A549 (cell line): ENCODE measurements at regions not wholly inside any gene's neighbourhood (a gene's known extent, or its start where the extent isn't known, plus 50 kb on each side); places are given as distances from the start of the nearest gene placed in this dataset.
A peak's percentile ranks its signal among the peaks of the same experiment; 100 is the strongest.

Source experiments
- ATAC-seq, 2 experiments: fragments of 200-7000 bp in 1 of 2; fragments of >200 bp in 1 of 2; cut with Nextera tagmentation in 1 of 2; cut with Tn5 transposase in 1 of 2; 3 replicates each; pipeline versions ENCODE4 v1.8.0 to v1.9.1; 2018 to 2020; ENCODE audit warnings: mild to moderate bottlenecking in 1 of 2, moderate library complexity in 1 of 2
- CTCF ChIA-PET: fragments of 300-600 bp; sonication (Branson Sonifier 250); formaldehyde crosslinking; extraction: SDS; loops from one replicate; lab custom pipeline; 2021; ENCODE audit warnings: antibody characterized with exemption, inconsistent platforms; lab: Yijun Ruan, JAX
- POLR2A ChIA-PET: fragments of 350-600 bp; formaldehyde crosslinking; extraction: SDS; loops from one replicate; lab custom pipeline; 2021; ENCODE audit warnings: antibody characterized with exemption, inconsistent platforms; lab: Yijun Ruan, JAX
- DNase-seq, 2 experiments: peaks; one replicate each; pipeline versions ENCODE4 v3.0.0 to v3.0.0-alpha.2; 2011 to 2016; ENCODE audit warnings: low read depth in 1 of 2, low spot score in 1 of 2
- FAIRE-seq: peaks from 2 replicates; lab custom pipeline; 2011; peaks lifted over from hg19 to GRCh38; lab: Jason Lieb, UNC
- H3K27ac ChIP-seq, 2 experiments: fragments of >200 bp; sonication (Bioruptor Twin); formaldehyde crosslinking; 3 replicates each; pipeline ENCODE4 v1.5.1; 2016 to 2017
- H3K4me1 ChIP-seq: fragments of >200 bp; sonication (Bioruptor Twin); formaldehyde crosslinking; 3 replicates; pipeline ENCODE4 v1.6.1; 2016
- H3K4me2 ChIP-seq: fragments of >200 bp; sonication (Bioruptor Twin); formaldehyde crosslinking; 3 replicates; pipeline ENCODE4 v1.6.1; 2016
- H3K4me3 ChIP-seq: fragments of >200 bp; sonication (Bioruptor Twin); formaldehyde crosslinking; 3 replicates; pipeline ENCODE4 v1.5.1; 2016
- H3K9me3 ChIP-seq: fragments of >200 bp; sonication (Bioruptor Twin); formaldehyde crosslinking; 3 replicates; pipeline ENCODE4 v1.6.1; 2016
- CBX2 ChIP-seq: fragments of 200-600 bp; sonication (generic); IDR thresholded peaks from 2 replicates; pipeline ENCODE4 v1.6.1; 2016; ENCODE audit warnings: low read depth, mild to moderate bottlenecking, borderline replicate concordance
- CHD4 ChIP-seq: fragments of 200-600 bp; sonication (generic); IDR thresholded peaks from 2 replicates; pipeline ENCODE4 v1.6.1; 2016; ENCODE audit warnings: antibody characterized with exemption, mild to moderate bottlenecking, borderline replicate concordance
- EP300 ChIP-seq, 2 experiments: fragments of >200 bp; sonication (Bioruptor Twin); formaldehyde crosslinking; IDR thresholded peaks; 2 replicates in 1 of 2; 3 replicates in 1 of 2; pipeline ENCODE4 v1.6.1; 2016 to 2017
- ESRRA ChIP-seq: fragments of 150-350 bp; IDR thresholded peaks from 2 replicates; pipeline ENCODE4 v1.6.1; 2014; ENCODE audit warnings: mild to moderate bottlenecking, low read length, borderline replicate concordance
- FOXS1 ChIP-seq: fragments of 250-450 bp; sonication (Bioruptor Pico); IDR thresholded peaks from 2 replicates; pipeline ENCODE4 v1.5.0; 2020; ENCODE audit warnings: mild to moderate bottlenecking, moderate library complexity
- HOXA7 ChIP-seq: fragments of 250-450 bp; sonication (Bioruptor Pico); IDR thresholded peaks from 2 replicates; pipeline ENCODE4 v1.5.0; 2020; ENCODE audit warnings: mild to moderate bottlenecking, moderate library complexity
- HOXB13 ChIP-seq: fragments of 250-450 bp; sonication (Bioruptor Pico); IDR thresholded peaks from 2 replicates; pipeline ENCODE4 v1.5.0; 2020; ENCODE audit warnings: low read depth, mild to moderate bottlenecking, moderate library complexity
- KDM5A ChIP-seq: fragments of 200-600 bp; sonication (generic); IDR thresholded peaks from 2 replicates; pipeline ENCODE4 v1.6.1; 2016; ENCODE audit warnings: antibody characterized with exemption, mild to moderate bottlenecking
- MAFK ChIP-seq: fragments of 450-650 bp; IDR thresholded peaks from 2 replicates; pipeline ENCODE4 v1.6.1; 2014; ENCODE audit not compliant: partially characterized antibody
- NFE2L2 ChIP-seq: fragments of 150-350 bp; conservative IDR thresholded peaks from 2 replicates; pipeline ENCODE4 v1.6.1; 2014; ENCODE audit warnings: low read length
- NPAS2 ChIP-seq: fragments of 250-450 bp; sonication (Bioruptor Pico); IDR thresholded peaks from 2 replicates; pipeline ENCODE4 v1.8.0; 2022; ENCODE audit warnings: mild to moderate bottlenecking, moderate library complexity, borderline replicate concordance
- POLR2A ChIP-seq: IDR thresholded peaks from 2 replicates; pipeline ENCODE4 v1.6.1; 2012; ENCODE audit warnings: mild to moderate bottlenecking, low read length
- POLR2AphosphoS2 ChIP-seq: conservative IDR thresholded peaks from 2 replicates; pipeline ENCODE4 v1.6.1; 2012; ENCODE audit warnings: low read length, improper control_type of control experiment, inconsistent platforms
- RAD21 ChIP-seq, 2 experiments: fragments of >200 bp in 1 of 2; sonication (Bioruptor Twin) in 1 of 2; formaldehyde crosslinking in 1 of 2; IDR thresholded peaks in 1 of 2; conservative IDR thresholded peaks in 1 of 2; 2 replicates in 1 of 2; 3 replicates in 1 of 2; pipeline ENCODE4 v1.6.1; 2012 to 2018; ENCODE audit warnings: inconsistent platforms in 1 of 2
- SREBF2 ChIP-seq: fragments of 450-650 bp; IDR thresholded peaks from 2 replicates; pipeline ENCODE4 v1.6.1; 2014; ENCODE audit warnings: mild to moderate bottlenecking, moderate library complexity
- WGBS: methylation state at CpG from one replicate; pipeline ENCODE4 v1.1.6; 2017; ENCODE audit errors: missing lambda C conversion rate; 5-methylcytosine and 5-hydroxymethylcytosine counted together
- TF ChIP-seq, protein P1 (sequence below): fragments of 450-650 bp; IDR thresholded peaks from 2 replicates; pipeline ENCODE4 v1.6.1; 2014; ENCODE audit warnings: antibody characterized with exemption
- TF ChIP-seq, protein P2 (sequence below): fragments of >200 bp; sonication (Bioruptor Twin); formaldehyde crosslinking; IDR thresholded peaks from 3 replicates; pipeline ENCODE4 v1.6.1; 2016
- TF ChIP-seq, protein P3 (sequence below): fragments of 150-350 bp; IDR thresholded peaks from 2 replicates; pipeline ENCODE4 v1.6.1; 2014; ENCODE audit warnings: low read depth, mild to moderate bottlenecking, low read length
- TF ChIP-seq, protein P4 (sequence below): fragments of >200 bp; sonication (Bioruptor Twin); formaldehyde crosslinking; IDR thresholded peaks from 2 replicates; pipeline ENCODE4 v1.6.1; 2016

DNA sequence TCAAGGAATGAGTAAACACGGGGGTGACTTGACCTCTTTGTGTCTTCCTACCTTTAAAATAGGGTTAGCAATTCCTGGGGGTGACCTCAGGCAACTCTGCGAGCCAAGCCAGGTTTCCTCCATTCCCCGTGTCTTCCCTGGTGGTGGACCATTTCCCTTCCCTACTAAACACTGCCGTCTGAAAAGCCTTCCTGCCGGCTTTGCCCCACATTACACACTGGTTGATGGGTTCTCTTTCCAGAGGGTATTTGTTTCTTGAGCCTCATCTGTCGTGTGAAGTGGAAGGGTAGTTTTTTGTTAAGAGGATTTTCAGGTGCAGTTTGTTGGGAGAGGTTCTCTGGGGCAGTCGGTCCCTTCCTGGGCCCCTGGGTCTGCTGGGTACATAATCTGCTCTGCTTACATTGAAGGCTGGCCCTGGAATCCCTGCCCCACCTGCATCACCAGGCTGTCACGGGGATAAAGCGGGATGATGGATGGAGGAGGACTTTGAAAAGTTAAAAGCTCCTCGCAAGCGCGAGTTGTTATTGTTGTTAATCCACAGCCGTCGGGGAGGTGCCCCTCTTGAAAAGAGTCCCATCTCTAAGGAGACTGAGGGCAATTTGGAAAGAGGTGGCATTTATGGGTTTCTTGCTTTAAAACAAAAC lies 175.4 kb upstream of the SPRED2 start:
- POLR2A ChIA-PET = no interaction called here
- ATAC-seq = peak in 1 of 2 experiments; percentile 14; a peak in 1 of 6 replicates

DNA sequence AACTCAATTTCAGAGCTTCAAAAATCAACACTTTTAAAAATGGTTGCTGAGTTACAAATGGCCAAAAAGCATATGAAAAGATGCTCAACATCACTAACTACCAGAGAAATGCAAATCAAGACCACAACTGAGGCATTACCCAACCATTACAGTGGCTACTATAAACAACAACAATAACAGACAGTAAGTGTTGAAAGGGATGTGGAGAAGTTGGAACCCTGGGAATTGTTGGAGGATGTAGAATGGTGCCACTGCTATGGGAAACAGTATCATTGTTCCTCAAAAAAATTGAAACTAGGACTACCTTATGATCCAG lies 173.3 kb upstream of the SPRED2 start:
- ATAC-seq (no peak), DNase-seq (no peak)
- H3K4me2 ChIP-seq = no peak overlapping the region
- no peak overlapping the region for H3K27ac ChIP-seq
- no peaks in the 10 kb centered on the region for H3K9me3 ChIP-seq
- TF ChIP-seq MAFK = no peak
- TF ChIP-seq POLR2AphosphoS2 = no peak
- TF ChIP-seq, protein P1, sequence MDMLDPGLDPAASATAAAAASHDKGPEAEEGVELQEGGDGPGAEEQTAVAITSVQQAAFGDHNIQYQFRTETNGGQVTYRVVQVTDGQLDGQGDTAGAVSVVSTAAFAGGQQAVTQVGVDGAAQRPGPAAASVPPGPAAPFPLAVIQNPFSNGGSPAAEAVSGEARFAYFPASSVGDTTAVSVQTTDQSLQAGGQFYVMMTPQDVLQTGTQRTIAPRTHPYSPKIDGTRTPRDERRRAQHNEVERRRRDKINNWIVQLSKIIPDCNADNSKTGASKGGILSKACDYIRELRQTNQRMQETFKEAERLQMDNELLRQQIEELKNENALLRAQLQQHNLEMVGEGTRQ = no peak
- TF ChIP-seq NFE2L2 = no peak
- no peak for TF ChIP-seq HOXB13 (CRISPR knock-in tag)
- no peak for TF ChIP-seq CBX2
- no peak for TF ChIP-seq HOXA7 (CRISPR knock-in tag)
- no peak for TF ChIP-seq RAD21 (conservative IDR thresholded peaks at IDR 0.05 in 1 of 2, IDR thresholded peaks at IDR 0.05 in 1 of 2)
- TF ChIP-seq NPAS2 = no peak
- TF ChIP-seq, protein P2, sequence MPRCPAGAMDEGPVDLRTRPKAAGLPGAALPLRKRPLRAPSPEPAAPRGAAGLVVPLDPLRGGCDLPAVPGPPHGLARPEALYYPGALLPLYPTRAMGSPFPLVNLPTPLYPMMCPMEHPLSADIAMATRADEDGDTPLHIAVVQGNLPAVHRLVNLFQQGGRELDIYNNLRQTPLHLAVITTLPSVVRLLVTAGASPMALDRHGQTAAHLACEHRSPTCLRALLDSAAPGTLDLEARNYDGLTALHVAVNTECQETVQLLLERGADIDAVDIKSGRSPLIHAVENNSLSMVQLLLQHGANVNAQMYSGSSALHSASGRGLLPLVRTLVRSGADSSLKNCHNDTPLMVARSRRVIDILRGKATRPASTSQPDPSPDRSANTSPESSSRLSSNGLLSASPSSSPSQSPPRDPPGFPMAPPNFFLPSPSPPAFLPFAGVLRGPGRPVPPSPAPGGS = no peak
- TF ChIP-seq, protein P3, sequence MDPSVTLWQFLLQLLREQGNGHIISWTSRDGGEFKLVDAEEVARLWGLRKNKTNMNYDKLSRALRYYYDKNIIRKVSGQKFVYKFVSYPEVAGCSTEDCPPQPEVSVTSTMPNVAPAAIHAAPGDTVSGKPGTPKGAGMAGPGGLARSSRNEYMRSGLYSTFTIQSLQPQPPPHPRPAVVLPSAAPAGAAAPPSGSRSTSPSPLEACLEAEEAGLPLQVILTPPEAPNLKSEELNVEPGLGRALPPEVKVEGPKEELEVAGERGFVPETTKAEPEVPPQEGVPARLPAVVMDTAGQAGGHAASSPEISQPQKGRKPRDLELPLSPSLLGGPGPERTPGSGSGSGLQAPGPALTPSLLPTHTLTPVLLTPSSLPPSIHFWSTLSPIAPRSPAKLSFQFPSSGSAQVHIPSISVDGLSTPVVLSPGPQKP = no peak
- no peak for TF ChIP-seq EP300 (IDR thresholded peaks at IDR 0.05)
- no peak for TF ChIP-seq FOXS1 (CRISPR knock-in tag)
- TF ChIP-seq KDM5A = no peak
- TF ChIP-seq, all 56 proteins: peak for 0
- FAIRE-seq = no peak
- POLR2A ChIA-PET = no interaction called here
- CTCF ChIA-PET = no interaction called here
- Histone ChIP-seq H3K4me3 (no peak overlapping the region), H3K4me1 (peaks cover 10% of the 10 kb centered on the region; the same call in 2 of the 3 replicates)

More for the DNA sequence above, 175.4 kb upstream of the SPRED2 start:
- no peak for FAIRE-seq
- peaks cover 7% of the 10 kb centered on the region; the same call in 2 of the 3 replicates for H3K4me1 ChIP-seq
- no peaks in the 10 kb centered on the region for H3K9me3 ChIP-seq
- H3K4me3 ChIP-seq = no peak overlapping the region
- 71% methylated on average over 14 of the region's 14 CpGs for WGBS
- TF ChIP-seq, protein P4, sequence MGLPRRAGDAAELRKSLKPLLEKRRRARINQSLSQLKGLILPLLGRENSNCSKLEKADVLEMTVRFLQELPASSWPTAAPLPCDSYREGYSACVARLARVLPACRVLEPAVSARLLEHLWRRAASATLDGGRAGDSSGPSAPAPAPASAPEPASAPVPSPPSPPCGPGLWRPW = no peak
- no peak for TF ChIP-seq POLR2A
- TF ChIP-seq SREBF2 = no peak
- TF ChIP-seq CHD4 = no peak
- no peak for TF ChIP-seq ESRRA
- no peak for TF ChIP-seq CBX2
- TF ChIP-seq, protein P1 = no peak
- TF ChIP-seq, all 56 proteins: peak for 0
- no peak for DNase-seq
- CTCF ChIA-PET = interaction anchor here (0.6 to 1.6 kb wide), 4 partner anchors 13 to 33 kb away, joined by 3 to 7 read pairs (median 4); no protein-coding TSS in a partner anchor
- Histone ChIP-seq H3K4me2 (no peak overlapping the region), H3K27ac (no peak overlapping the region)
